GM21447 (cell line): ENCODE measurements at regions not wholly inside any gene's neighbourhood (a gene's known extent, or its start where the extent isn't known, plus 50 kb on each side); places are given as distances from the start of the nearest gene placed in this dataset.
"Not testable (repeated sequence)": the region's sequence is repeated elsewhere in the genome, so short reads cannot be mapped to it uniquely, and the experiment has no call there.

Experiments used
- ATAC-seq: cut with Tn5 transposase; IDR thresholded peaks from one replicate; pipeline ENCODE4 v1.9.1; 2021; ENCODE audit not compliant: unreplicated experiment

DNA sequence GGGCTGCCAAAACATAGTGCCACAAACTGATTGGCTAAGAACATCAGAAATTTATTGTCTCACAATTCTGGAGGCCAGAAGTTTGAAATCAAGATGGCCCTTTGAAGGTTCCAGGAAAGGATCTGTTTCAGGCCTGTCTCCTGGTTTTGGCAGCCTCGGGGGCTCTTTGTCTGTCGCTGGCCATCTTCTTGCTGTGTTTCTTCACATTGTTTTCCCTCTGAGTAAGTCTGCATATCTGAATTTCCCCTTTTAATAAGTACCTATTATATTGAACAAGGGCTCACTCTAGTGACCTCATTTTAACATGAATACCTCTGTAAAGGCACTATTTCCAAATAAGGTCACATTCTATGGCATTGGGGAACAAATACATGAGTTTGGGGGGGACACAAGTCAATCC, 467.1 kb upstream of the MGAT4C start:
- no peak for ATAC-seq

DNA sequence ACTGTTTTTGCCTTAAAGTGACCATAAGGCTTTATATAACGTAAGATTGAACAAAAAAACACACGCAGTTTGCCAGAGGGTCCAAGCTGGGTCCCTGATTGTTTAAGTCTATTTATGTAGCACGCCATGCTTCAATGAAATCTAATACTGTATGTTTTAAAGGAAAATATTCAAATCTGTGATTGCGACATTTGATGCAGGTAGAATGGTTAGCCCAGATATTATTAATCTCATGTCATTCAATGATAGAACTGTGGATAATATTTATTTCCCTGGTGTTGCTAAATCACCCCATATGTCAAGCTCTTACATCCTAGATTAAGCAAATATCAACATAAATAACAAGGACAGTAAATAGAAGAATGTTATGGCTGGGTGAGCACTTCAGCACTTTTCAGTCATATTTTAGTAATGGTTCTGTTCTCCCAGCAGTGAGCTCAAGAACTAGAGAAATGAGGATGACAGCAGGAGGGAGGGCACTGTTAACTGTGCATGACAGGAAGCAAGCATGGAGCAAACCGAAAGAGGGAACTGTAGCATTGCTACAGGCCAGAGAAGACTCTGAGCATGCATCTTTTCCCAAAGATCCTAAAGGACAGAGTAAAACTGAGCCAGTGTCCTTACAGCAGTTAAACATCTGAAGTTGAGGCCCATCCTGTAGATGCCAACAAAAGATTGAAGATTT, 465.7 kb upstream of the MGAT4C start:
- ATAC-seq: no peak

DNA sequence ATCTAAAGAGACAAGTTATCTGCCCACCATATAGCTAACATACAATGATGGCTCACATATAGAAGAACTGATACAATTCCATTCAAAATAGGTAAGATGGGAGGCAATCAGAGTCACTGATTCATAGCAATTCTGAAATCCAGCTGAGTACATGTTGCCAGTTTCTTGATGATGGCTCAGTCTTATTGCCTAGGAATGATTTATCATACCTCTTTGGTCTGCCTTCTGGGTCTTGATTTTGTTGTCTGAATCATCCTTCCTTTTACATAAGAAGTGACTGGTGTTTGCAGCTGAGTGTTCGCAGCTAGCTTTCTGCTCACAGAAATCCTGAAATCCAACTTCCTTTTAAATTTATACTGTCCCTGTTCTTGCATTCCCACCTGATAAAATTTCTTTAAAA, 463.2 kb upstream of the MGAT4C start:
- no peak for ATAC-seq

GRCh38 chr12:86713121-86713520, 456.9 kb upstream of the MGAT4C start:
- no peak for ATAC-seq

DNA sequence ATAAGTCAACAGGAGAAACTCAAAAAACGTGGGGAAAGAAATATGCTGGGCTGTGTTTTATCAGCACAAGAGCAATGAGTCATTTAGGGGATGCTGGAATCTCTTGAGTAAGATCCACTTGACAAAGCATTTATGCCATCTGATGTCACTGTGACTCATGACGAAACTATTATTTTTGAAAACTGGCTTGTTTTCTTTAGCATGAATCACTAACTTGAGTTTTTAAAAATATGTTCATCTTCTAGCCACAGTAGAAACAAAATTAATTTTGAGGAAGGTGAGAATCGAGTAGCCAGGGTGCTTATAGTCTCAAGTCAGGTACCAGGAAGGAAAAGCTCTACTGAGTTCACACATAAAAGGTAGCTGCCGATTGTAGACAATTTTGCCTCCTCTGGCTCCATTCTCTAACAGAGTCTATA, 456.2 kb upstream of the MGAT4C start:
- no peak for ATAC-seq

- no peak for ATAC-seq
Observed at GRCh38 chr12:86711731-86712130, 455.5 kb upstream of the MGAT4C start.

DNA sequence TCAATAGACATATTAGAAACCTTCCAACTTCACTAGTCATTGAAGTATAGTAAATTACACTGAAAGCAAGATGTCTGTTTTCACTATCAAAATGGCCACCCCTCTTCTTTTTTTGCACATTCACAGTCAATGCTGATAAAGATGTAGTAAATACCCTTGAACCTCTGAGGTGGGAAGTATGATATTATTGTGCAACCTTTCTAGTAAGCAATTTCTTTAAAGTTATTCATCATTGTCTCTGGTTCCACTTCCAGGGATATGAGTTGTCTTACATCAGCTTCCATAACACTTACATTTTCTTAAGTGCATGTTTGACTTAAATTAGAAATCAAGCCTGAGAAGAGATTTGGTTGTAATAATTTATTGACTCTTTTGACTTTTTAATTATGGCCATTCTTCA, 453.9 kb upstream of the MGAT4C start:
- no peak for ATAC-seq

GRCh38 chr12:86709017-86709416, 452.8 kb upstream of the MGAT4C start:
- not testable (repeated sequence) for ATAC-seq

DNA sequence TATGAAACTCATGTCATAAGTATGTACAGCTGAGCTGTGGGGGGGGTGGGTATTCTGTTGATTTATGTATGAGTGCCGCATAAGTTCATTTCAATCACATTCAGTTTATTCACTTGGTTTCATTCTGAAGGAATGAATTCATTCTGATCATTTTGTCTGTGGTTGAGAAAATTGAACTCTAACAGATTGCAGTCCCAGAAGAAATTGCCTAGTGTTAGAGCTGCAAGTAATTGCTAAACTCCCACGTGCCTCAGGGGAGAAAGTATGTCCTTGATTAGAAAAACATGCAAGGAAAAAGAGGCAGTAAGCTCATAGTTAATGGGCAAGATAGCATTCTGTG, 442.4 kb upstream of the MGAT4C start:
- ATAC-seq: no peak

- ATAC-seq: no peak
Observed at GRCh38 chr12:86697916-86698640, 441.9 kb upstream of the MGAT4C start.

DNA sequence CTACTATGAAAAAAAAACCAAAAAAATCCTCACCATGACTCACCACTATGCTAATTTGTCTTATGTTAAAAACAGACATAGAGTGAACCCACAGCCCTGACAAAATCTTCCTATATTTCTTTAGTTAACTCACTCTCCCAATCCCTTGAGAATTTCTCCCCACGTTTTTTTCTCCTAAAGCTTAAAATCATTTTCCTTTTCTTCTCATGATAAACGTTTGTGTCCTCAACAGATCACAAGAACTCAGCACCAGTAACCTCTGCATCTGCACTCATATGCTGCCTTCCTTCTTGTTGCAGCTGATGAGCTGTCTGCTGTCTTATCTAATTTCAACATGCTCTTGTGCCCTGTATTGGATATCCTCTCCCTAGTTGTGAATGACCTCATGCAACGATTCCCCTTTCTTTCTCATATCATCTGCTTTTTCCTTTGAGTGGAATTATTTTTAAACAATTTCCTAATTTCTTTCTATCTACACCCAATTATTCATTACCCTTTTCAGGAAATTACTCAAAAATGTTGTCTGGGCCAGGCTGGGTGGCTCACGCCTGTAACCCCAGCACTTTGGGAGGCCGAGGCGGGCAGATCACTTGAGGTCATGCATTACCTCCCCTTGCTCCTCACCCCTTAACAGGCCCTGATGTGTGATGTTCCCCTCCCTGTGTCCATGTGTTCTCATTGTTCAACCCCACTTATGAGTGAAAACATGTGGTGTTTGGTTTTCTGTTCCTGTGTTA, 427.5 kb upstream of the MGAT4C start:
- ATAC-seq: no peak

- ATAC-seq: no peak
Observed at GRCh38 chr12:86681060-86681459, 424.9 kb upstream of the MGAT4C start.

DNA sequence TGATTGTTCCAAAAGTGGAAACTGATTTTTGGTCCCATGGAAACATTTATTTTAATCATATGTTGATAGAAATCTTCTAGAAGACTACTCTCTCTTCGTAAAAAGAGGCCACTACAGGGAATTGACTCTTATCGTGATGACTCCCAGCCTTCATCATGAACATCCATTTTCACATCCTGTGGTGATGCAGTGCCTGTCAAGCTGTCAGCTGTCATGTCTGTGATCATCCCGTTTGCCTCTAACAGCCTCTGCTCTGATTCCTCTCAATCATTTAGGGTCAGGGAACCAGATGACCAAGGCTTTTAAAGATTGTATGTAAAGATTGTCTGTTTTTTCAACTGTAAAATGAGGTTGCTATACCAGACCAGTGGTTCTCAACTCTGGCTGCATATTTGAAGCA, 419.0 kb upstream of the MGAT4C start:
- no peak for ATAC-seq

DNA sequence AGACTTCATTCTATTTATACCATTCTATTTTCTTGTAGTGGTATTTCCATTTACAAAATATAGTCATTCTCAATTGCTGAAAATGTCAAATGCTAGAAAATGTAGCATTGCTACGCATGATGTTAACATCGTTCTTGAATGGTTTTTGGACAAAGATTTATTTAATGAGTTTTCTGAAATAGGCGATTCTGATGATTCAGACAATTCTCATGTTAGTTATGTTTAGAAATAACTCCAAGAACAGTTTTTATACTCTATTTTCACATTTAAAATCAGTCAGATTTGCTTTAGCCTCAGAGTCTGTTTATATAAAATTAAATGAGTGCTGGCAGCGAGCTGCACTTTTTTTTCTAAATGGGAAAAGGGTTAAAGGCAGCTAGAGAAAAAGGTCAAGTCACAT, 414.8 kb upstream of the MGAT4C start:
- no peak for ATAC-seq

GRCh38 chr12:86669010-86669409, 412.8 kb upstream of the MGAT4C start:
- no peak for ATAC-seq

DNA sequence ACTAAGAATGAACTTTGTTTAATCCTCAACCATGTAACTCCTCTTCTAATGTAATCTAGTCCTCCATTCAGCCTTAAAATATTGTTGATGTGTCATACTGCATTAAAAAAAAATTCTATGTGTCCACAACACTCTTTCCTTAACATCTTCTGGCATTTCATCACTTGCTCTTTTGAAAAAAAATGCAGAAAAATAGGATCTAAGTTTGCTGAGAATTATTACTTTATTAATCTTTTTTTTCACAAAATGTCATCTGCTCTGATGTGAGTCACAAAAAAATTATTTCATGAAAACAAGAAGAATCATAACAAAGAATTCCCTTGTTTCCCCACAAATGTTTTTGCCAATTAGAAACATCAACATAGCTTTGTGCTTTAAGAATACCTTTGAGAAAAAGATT, 410.1 kb upstream of the MGAT4C start:
- ATAC-seq: no peak

DNA sequence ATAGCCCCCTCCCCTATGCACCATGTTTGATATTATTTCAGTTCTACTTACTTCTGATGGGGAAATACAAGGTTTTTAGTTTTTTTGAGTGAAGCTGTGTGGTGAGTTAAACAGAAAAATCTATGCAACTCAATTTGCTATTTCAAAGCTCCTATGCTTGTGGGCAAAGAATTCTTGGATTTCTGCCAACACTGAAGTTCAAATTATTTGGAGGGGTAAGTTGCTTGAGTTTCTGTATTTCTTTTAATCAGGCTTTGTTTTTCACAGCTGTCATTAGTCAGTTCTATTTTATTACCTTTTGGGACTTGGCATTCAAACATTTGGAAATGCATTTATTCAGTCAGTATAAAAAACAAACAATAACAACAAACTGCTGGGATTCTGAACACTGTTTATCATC, 407.5 kb upstream of the MGAT4C start:
- ATAC-seq: no peak

GRCh38 chr12:86663173-86663572, 407.0 kb upstream of the MGAT4C start:
- no peak for ATAC-seq

DNA sequence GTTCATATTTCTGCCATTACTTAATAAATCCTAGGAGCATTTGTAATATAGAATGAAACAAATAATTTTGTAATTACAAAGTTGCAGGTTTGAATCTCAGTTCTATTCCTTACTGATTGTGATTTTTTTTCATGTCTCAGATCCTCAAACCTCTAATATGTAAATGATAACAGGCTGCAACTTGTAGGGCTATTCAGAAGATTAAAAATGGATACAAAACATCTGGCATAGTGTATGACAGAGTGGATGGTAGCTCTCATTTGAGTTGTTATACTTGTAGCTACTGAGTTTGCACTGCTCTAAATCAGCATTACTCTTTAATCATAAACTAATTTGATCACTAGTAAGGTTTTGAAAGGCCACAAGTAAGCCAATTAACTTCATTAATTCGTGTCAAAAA, 406.3 kb upstream of the MGAT4C start:
- ATAC-seq: no peak

DNA sequence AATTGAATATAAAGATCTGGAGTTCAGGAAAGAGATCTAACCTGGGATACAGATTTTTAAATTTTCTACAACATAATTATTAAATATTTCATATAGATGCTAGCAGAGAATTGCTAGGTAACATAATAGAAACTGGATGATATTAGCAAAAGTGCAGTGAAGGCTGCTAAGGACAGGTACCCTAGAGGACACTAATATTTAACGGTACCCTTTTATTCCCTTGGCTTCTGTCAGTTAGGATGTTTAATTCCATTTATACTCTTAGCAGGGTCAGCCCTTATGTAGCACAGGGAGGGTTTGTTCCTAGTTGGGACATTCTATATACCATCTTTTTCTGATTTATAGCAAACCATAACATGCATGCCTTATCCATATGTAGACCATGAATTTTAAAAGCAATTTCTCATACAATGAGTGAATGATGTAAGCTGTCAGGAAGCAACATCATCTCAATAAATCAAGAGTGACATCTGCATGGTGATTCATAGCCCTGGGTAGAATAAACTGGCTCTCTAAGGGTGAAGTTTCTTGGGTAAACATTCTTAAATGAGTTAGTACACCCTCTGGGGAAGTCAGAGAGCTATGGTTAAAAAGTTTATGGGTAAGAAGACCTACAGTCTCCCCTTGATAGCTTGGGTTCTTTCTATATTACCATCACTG, 404.4 kb upstream of the MGAT4C start:
- no peak for ATAC-seq

DNA sequence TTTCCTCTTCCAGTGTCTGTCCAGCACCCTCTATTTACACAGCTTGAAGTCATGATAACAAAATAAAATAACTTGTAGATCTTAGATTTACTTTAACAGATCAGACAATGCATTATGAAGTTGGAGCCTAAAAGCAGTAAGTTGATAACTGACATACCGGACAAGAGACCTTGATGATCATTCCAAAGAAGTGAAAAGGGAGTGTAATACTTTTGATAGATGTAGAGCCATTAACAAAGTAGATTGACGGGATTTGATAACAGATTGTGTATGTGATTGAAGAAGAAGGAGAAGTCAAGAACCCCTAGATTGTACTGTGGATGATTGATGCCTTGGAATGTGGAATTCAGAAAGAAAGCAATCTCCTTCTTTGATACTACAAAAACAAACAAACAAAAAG, 403.8 kb upstream of the MGAT4C start:
- ATAC-seq: no peak

GRCh38 chr12:86658303-86658702, 402.1 kb upstream of the MGAT4C start:
- ATAC-seq: no peak
